GM19239 (cell line): ENCODE measurements at regions not wholly inside any gene's neighbourhood (a gene's known extent, or its start where the extent isn't known, plus 50 kb on each side); places are given as distances from the start of the nearest gene placed in this dataset.
"Not testable (repeated sequence)": the region's sequence is repeated elsewhere in the genome, so short reads cannot be mapped to it uniquely, and the experiment has no call there.

Experiments
- DNase-seq: peaks from one replicate; pipeline ENCODE4 v3.0.0; 2011; ENCODE audit warnings: low spot score; ENCODE audit not compliant: insufficient read length
- FAIRE-seq: peaks from 2 replicates; lab custom pipeline; 2011; peaks lifted over from hg19 to GRCh38; lab: Jason Lieb, UNC

DNA sequence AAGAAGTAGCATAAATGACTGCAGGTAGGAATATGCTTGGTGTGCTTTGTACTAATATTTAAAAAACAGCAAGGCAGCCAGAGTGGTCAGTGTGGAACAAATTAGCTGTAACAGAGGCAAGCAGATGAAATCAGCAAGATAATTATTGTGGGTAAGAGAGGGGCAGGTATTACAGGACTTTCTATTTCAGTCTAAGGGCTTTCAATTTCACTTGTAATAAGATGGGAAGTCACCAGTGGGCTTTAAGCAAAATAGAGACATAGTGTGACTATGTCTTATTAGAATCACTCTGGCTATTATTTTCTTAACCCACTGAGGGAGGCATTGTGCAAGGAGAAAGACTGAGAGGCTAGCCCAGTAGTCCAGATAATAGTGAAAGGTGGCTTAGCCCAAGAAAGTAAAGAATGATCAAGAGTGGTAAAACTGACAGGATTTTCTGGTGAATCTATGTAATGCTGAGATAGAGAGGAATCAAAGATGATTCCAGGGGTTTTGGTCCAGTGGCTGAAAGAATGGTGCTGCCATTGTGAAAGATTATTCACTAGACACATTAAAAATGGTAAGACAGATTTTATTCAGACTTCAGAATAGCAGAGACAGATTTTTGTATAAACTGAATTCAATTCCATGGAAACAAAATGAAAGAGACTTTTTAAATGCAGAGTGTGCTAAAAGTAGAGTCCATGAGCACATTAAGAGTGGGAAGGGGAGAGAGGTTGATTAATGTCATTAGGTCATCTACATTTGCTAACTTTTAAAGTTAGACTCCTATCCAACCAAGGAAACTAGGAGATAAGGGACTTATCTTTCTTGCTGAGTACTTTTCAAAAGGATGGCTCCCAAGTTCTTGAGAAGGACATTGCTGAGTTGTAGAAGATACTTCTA is 1136.0 kb downstream of the HACE1 start:
- FAIRE-seq (no peak), DNase-seq (no peak)

DNA sequence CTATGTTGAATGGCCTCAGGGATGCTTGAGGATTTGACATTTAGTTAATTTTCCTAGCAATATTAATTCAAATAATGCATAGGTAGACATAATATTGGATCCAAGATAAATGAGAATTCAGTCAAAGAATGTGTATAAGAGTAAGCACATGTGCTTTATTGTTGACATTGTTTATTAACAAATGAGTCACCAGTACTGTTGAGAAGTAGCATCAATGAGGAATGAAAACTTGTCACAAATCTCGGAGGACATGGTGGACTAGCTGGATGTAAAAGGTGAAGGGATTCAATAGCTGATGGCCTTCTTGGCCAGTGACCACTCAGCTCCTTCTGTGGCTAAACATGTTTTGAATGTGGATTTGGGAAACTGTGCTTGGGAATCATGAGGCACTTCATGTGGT is 1137.0 kb downstream of the HACE1 start:
- no peak for DNase-seq
- FAIRE-seq, result no peak

DNA sequence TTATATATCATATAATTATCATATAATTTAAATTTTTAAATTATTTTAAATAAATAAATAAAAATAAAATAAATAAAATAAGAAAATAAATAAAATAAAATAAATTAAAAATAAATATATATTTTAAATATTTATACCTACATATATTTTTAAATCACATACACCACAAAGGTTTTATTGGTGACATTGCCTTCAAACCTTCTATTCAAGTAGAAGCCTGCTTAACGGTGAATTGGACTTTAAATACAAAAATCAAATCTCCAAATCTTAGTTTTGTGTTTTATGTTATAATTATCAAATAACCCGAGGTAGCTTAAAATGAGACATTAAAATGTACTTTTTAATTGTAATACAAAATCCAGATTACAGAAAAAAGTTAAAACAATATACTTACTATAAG is 1137.8 kb downstream of the HACE1 start:
- FAIRE-seq, result no peak
- DNase-seq, result no peak

DNA sequence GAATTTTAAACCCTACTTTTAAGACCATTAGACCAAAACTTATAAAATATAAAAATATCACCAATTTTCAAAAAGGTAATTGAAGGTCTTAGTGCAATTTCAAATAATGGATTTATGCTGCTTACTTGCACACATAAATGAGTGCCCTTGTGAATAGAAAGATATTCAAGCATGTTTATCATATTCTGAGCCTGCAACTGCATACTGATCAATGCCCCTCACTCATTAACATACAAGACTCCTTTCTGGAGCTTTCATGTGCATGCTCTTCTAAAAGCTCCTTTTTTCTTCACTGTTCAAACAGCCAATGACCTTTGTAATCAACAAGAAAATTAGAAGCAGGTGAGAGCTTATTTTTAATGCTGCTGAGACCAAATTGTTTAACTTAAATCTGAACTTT is 1139.3 kb downstream of the HACE1 start:
- no peak for FAIRE-seq
- no peak for DNase-seq

DNA sequence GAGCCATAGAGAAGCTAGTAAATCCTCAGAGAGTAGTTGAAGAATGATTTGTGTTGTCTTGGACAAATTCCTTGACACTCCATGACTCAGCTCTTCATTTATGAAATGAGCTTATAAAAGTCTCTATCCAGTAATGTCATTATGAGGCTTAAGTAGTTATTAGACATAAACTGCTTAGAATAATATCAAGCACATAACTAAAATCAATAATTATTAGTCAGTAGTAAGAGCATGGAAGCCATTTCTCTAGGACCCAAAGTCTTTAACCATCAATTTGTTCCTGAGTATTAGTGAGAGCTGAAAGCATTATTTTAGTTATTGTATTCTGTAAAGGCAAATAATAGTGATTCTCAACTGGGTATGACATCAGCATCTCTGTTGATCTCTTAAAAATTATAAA is 1140.2 kb downstream of the HACE1 start:
- no peak for FAIRE-seq
- no peak for DNase-seq

DNA sequence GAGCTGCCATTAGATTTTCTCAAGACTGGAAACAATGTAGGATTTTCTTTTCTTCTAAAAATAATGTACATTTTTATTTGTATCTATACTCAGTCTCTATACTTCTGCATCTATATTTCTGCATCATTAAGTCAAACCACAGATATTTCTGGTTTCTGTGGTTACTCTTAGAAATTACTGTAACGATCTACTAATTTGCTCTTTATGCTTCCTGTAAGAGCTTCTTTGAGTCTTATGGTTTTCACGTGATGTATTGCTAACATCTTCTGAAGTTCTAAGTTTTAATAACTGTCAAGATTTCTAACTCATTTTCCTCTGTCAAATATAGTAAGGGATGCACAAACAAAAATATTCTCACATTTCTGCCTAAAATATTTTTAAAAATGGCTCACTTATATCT is 1144.5 kb downstream of the HACE1 start:
- DNase-seq, result no peak
- no peak for FAIRE-seq

DNA sequence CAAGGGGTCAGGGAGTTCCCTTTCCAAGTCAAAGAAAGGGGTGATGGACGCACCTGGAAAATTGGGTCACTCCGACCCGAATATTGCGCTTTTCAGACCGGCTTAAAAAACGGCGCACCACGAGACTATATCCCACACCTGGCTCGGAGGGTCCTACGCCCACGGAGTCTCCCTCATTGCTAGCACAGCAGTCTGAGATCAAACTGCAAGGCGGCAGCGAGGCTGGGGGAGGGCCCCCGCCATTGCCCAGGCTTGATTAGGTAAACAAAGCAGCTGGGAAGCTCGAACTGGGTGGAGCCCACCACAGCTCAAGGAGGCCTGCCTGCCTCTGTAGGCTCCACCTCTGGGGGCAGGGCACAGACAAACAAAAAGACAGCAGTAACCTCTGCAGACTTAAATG is 1150.5 kb downstream of the HACE1 start:
- not testable (repeated sequence) for DNase-seq, FAIRE-seq

DNA sequence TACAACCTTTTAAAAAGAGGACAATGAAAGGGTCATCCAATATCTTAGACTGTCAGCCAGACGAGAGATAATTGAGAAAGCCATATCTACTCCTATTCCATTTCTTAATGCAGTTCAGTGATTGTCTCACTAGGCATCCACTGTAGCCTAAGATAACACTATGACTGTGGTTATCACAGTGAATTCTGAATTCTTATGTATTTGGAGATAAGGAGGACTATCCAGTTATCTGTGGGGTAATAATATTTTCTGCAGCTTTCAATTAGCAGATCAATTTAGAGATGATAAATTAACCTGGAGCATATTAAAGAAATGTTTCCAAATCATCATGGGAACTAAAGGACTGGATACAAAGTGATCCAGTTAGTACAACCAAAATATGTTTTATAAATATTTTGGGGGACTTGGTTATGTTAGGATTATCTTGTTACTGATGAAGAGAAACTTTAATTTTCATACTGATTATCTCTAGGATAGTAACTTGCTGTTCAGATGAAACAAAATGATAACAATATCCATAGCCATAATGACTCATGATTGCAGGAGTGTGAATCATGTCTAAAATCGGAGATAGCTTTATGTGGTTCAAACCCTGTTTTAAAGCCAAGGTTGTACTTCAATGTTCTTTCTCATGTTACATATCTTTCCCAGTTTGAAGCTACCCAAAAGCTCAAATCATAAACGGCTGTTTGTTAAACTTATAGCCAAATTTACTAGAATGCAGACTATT is 1152.0 kb downstream of the HACE1 start:
- no peak for DNase-seq
- no peak for FAIRE-seq

DNA sequence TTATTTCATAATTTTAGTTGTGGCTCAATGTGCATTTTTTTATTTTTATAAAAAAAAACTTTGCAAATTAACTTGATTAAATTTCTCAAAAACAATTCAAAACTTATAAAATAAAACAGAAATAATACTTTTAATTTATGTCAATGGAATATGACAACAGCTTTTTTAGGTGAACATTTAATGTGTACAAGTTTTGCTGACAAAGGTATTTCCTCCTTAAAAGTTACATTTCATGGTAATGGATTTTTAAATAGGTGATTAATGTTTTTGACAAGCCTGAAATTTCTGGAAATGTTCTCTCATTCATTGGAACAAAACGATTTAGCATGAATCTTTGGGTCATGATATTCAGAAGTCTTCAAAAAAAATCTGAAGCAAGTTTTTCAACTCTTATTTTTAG is 1160.0 kb downstream of the HACE1 start:
- DNase-seq, result no peak
- FAIRE-seq, result no peak

DNA sequence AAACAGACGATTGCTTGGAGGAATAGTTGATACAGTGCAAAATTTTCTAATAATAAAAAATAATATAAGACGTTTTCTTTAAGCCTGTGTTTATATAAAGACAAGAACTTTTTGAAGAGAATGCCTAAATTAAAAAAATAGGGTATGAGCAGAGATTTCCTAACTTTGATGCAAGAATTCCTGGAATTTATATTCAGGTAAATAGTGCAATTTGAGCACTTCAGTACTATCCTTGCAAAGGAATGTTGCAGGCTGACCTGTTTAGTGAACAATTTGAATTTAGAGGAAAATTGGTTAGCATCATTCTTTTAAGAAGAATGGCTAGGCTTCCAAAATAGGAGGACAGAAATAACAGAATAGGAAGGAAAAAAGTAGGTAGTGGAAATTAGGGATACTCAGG is 1172.3 kb downstream of the HACE1 start:
- no peak for FAIRE-seq
- no peak for DNase-seq

DNA sequence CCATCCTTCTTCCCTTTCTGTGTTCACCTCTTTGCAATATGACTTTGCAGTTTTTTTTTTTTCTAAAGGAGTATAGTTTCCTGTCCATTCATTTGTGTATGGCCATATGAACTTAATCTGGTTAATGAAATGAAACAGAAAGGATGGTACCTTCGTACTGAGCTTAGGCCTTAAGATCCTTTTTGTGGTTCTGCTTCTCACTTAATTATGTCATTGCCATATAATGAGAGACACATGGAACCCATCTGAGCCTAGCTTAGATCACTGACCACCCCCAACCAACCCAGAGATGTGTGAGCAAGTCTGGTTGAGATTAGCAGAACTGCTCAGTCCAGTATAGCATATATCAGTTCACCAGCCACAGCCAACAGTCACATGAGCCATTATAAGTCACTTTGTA is 1179.6 kb downstream of the HACE1 start:
- FAIRE-seq (no peak), DNase-seq (no peak)

DNA sequence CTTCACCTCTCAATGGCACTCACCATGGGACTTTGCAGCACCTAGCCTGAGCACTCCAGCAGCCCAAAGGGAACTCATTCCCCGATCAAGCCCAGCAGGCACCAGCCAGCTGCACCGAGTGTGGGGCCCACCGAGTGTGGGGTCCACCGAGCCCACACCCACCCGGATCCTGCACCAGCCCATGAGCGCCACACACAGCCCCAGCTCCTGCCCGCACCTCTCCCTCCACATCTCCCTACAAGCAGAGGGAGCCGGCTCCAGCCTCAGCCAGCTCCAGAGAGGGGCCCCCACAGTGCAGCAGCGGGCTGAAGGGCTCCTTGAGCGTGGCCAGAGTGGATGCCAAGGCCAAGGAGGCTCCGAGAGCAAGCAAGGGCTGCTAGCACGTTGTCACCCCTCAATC is 1182.4 kb downstream of the HACE1 start:
- DNase-seq, result no peak

DNA sequence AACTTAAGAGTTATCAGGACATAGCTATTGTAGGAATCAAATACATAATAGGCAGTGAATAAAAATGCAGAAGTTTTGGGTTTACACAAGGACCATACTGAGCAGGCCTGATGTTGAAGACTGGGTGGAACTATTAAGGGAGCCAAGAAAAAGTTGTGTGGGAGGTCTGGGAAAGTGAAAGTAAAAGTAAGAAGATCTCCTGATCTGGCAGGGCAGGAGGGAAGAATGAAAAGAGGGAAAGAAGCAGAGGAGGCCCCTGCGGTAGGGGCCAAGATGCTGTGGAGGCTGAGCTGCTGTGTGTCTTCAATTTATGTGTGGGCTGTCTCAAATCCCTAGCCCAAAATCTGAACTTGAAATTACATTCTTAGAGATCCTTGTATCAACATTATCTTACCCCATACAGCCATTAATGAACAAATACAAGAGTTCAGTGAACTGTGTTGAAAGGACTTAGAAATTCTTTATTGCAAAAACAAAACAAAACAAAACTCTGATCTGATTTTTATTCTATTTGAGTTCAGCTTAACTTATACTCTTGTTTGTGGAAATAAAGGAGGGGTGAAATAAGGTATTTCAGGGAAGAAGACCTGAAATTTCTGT is 1183.8 kb downstream of the HACE1 start:
- no peak for DNase-seq

More for the DNA sequence above, 1182.4 kb downstream of the HACE1 start:
- no peak for FAIRE-seq

DNA sequence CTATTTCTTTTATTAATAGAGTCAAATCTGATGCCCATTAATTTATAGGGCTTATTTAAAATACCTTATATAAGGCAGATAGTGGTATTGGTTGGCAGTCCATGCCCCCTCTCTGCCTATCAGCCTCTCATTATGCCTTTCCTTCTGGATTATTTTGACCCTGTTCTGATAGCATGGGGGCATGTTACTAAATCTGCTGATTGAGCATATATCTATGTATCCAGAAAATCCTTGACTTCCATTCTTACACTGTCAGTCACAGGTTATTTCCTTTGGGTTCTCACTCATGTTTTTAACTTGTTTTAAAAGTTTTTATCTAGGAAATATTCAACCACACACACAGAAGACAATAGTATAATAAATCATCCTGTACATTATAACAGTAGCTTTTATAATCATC is 1184.9 kb downstream of the HACE1 start:
- FAIRE-seq (no peak), DNase-seq (no peak)

More for the DNA sequence above, 1183.8 kb downstream of the HACE1 start:
- no peak for FAIRE-seq

DNA sequence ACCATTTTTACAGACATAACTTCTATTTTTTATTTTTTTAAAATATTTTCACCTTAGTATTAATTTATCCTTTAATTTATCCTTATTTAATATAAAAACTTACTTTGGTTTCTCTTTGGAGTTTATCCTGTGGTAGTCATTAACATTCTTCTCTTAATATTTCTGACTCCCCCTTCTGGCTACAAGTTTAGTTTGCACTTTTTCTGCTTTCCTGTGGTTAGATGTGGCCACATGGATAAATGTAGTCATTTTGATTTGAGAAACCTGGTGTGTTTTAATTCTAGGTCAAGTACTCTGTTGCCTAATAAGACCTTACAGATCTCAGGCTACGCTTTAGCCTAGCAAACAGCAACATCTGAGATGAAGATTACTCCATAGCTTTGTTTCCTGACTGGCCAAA is 1187.5 kb downstream of the HACE1 start:
- DNase-seq (no peak), FAIRE-seq (no peak)

DNA sequence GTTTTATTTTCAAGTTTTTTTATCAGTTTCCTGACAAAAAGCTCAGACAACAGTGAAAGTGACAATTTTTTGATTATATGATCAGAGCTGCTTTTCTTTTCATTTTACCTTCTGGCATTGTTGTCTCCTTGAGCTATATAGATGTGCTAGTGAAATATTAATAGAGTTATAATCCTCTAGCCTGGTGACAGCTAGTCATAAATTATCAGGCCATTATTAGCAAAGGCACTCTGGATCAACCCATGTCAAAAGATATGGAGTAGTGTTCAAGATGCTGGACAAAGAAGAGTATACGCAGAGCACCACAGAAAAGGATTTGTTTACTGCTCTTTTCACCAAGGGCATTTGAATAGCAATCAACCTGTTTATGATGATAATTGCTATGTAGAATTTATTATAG is 1230.1 kb downstream of the HACE1 start:
- DNase-seq (no peak), FAIRE-seq (no peak)

DNA sequence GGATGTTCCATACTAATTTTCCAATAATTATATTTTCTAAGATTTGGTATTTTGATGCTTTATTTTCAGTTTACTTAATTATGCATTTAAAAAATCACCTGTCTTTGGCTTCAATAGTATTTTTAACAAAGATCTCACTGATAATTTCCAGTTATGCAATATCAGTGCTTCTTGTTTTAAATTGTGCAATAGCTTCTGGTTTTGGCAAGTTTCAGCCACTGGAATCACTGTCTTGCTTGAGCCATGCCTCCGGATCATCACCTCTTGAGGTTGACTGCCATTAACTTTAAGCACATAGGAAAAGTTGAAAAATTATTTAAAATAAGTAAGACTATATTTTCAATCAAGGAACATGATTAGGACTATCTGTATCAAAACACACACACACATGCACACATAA is 1242.1 kb downstream of the HACE1 start:
- no peak for DNase-seq
- FAIRE-seq, result no peak

DNA sequence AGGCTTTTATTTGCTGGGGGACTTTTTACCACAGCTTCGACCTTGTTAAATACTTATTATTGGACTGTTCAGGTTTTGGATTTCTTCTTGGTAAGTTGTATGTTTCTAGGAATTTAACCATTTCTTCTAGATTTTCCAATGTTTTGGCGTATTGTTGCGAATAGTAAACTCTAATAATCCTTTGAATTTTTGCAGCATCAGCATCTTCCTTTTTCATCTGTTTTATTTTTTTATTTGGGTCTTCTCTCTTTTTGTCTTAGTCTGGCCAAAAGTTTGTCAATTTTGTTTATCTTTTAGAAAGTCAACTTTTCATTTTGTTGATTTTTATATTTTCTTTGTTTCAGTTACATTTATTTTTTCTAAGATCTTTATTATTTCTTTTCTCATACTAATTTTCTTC is 1272.0 kb downstream of the HACE1 start:
- DNase-seq, result no peak
- FAIRE-seq, result no peak

DNA sequence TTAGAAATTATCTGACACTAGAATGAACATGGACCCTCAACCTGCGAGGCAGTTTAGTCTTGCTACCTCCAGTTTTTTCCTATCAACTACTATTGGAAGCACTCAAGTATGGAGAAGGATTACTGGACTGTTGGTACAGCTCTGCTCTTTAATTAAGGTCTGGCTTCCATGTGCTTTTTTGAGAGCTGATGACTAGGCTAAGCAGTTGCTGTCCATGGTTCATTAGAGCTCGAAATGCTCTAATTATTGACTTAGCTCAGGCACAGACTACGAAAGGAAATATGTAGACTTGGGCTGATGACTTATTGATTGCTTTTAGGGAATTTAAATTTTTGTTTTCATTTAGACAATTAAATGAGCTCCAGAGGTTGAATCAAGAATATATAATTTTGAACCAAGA is 1281.6 kb downstream of the HACE1 start:
- no peak for DNase-seq
- FAIRE-seq, result no peak

DNA sequence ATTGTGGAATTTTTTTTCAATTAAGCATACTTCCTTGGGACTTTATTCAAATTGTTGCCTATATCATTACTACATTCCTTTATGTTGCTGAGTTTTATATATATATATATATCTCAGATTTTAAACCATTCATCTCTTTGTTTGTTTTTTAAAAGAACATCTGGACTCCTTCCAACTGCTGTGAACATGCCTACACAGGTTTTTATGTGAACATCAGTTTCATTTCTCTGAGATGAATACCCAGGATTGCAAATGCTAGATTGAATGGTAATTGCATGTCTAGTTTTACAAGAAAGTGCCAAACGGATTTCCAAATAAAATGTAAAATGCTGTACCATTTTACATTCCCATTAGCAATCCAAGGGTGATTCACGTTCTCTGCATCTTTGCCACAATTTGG is 1289.3 kb downstream of the HACE1 start:
- FAIRE-seq, result no peak

DNA sequence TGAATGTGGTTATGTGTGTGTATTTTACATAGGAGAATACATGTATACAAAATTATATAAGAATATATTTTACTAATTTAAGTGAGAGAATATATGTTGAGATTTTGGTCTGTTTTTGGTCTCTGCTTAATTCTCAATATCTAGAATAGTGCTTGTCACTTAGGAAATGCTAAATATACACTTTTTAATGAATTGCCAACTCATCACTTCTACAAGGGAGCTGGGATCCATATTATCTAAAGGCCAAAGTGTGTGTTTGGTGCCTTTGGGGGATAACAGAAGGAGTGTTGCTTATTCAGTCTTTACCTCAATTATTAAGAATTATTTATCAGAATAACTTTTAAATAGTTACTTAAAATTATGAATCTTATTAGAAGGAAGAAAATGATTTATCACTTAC is 1304.8 kb downstream of the HACE1 start:
- FAIRE-seq (no peak), DNase-seq (no peak)

More for the DNA sequence above, 1289.3 kb downstream of the HACE1 start:
- no peak for DNase-seq
